Panc1 (cell line): ENCODE measurements at regions not wholly inside any gene's neighbourhood (a gene's known extent, or its start where the extent isn't known, plus 50 kb on each side); places are given as distances from the start of the nearest gene placed in this dataset.

Experiments
- POLR2AphosphoS5 ChIP-seq: IDR thresholded peaks from 2 replicates; pipeline ENCODE4 v1.6.1; 2012; ENCODE audit warnings: mild to moderate bottlenecking, low read depth, low read length, moderate library complexity
- TCF7L2 ChIP-seq: IDR thresholded peaks from 2 replicates; pipeline ENCODE4 v1.6.1; 2011; ENCODE audit warnings: mild to moderate bottlenecking, low read depth, low read length, inconsistent platforms
- TF ChIP-seq, protein P1 (sequence below): fragments of 450-650 bp; IDR thresholded peaks from 2 replicates; pipeline ENCODE4 v1.5.1; 2017; ENCODE audit warnings: mild to moderate bottlenecking
- TF ChIP-seq, protein P2 (sequence below), 2 experiments: IDR thresholded peaks; 2 replicates each; pipeline ENCODE4 v1.6.1; 2011 to 2012; ENCODE audit warnings: low read depth in 2 of 2, control low read depth in 1 of 2, low read length in 1 of 2, mild to moderate bottlenecking in 1 of 2, moderate library complexity in 1 of 2; ENCODE audit not compliant: insufficient read depth in 1 of 2

DNA sequence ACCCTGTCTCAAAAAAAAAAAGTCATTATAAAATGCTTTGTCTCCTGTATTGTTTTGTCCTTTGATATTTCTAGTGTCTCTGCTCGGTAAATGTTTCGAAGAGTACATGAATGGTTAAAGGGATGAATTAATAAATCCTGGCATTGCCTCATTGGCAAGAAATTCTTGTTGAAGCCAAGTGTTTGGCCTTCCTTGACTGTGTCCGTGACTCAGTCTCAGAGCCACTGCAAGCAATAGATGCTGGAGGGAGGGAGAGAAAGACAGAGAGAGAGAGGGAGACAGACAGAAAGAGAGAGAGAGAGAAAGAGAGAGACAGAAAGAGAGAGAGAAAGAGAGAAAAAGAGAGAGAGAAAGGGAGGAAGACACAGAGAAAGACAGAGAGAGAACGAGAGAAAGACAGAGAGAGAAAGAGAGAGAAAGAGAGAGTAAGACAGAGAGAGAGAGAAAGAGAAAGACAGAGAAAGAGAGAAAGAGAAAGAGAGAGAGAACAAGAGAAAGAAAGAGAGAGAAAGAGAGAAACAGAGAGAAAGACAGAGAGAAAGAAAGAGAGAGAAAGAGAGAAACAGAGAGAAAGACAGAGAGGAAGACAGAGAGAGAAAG, 72.5 kb upstream of the RXRA start:
- TF ChIP-seq, protein P1, sequence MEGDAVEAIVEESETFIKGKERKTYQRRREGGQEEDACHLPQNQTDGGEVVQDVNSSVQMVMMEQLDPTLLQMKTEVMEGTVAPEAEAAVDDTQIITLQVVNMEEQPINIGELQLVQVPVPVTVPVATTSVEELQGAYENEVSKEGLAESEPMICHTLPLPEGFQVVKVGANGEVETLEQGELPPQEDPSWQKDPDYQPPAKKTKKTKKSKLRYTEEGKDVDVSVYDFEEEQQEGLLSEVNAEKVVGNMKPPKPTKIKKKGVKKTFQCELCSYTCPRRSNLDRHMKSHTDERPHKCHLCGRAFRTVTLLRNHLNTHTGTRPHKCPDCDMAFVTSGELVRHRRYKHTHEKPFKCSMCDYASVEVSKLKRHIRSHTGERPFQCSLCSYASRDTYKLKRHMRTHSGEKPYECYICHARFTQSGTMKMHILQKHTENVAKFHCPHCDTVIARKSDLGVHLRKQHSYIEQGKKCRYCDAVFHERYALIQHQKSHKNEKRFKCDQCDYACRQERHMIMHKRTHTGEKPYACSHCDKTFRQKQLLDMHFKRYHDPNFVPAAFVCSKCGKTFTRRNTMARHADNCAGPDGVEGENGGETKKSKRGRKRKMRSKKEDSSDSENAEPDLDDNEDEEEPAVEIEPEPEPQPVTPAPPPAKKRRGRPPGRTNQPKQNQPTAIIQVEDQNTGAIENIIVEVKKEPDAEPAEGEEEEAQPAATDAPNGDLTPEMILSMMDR, result no peak
- TF ChIP-seq, protein P2, sequence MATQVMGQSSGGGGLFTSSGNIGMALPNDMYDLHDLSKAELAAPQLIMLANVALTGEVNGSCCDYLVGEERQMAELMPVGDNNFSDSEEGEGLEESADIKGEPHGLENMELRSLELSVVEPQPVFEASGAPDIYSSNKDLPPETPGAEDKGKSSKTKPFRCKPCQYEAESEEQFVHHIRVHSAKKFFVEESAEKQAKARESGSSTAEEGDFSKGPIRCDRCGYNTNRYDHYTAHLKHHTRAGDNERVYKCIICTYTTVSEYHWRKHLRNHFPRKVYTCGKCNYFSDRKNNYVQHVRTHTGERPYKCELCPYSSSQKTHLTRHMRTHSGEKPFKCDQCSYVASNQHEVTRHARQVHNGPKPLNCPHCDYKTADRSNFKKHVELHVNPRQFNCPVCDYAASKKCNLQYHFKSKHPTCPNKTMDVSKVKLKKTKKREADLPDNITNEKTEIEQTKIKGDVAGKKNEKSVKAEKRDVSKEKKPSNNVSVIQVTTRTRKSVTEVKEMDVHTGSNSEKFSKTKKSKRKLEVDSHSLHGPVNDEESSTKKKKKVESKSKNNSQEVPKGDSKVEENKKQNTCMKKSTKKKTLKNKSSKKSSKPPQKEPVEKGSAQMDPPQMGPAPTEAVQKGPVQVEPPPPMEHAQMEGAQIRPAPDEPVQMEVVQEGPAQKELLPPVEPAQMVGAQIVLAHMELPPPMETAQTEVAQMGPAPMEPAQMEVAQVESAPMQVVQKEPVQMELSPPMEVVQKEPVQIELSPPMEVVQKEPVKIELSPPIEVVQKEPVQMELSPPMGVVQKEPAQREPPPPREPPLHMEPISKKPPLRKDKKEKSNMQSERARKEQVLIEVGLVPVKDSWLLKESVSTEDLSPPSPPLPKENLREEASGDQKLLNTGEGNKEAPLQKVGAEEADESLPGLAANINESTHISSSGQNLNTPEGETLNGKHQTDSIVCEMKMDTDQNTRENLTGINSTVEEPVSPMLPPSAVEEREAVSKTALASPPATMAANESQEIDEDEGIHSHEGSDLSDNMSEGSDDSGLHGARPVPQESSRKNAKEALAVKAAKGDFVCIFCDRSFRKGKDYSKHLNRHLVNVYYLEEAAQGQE (IDR thresholded peaks at IDR 0.05; ENCODE audit: insufficient read depth in 1 of 2, low read depth in 2 of 2, low read length in 1 of 2), result no peak
- TF ChIP-seq POLR2AphosphoS5 (no peak), TCF7L2 (no peak)
